H4 (cell line): ENCODE measurements at regions not wholly inside any gene's neighbourhood (a gene's known extent, or its start where the extent isn't known, plus 50 kb on each side); places are given as distances from the start of the nearest gene placed in this dataset.
"Not testable (repeated sequence)": the region's sequence is repeated elsewhere in the genome, so short reads cannot be mapped to it uniquely, and the experiment has no call there.

Experiments
- DNase-seq: peaks from one replicate; pipeline ENCODE4 v3.0.0-alpha.2; 2015; ENCODE audit warnings: low spot score

DNA sequence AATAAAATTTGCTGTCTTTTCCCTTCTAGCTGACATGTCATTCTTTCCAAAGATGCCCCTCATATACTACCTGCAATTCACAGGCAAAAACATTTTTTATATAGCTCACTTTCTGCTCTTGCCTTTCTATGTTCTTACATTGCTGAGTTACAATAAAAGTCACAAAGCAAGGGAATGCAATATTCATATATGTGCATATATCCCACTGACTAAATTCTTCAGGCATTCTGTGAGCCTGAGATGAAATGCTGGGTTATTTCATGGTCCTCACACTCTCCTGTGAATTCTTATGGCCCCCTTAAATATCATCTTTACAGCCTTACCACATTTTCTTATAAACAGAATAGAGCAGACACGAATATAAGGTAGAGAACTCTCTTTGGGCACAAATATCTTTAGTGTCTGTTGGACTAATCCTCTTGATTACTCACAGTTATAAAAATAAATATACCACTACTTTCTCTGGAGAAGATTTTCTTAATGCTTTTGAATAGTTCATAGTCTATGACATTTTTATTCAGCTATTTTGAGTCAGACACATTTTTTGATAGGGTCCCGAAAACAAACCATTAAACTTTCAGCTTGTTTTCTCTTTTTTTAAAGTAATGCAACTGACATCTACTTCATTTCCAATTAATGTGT is 84.1 kb upstream of the H2AZ1 start:
- no peak for DNase-seq

DNA sequence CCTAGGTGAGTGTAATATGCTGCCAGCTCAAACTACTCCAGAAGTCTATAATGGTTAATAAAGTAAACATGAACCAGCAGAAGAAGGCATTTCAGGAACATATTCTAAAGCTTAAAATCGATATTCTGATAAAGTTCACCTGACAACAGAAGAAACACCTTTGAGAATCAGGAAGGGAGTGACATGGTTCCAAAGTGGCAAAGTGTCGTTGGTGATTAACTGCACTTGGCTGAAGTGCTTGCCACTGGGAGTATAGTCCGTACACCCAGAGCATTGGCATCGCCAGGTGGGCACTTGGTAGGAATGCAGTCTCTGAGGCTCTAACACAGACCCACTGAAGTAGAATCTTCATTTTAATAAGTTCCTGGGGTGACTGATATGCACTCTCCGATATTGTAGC is 76.0 kb upstream of the H2AZ1 start:
- no peak for DNase-seq

DNA sequence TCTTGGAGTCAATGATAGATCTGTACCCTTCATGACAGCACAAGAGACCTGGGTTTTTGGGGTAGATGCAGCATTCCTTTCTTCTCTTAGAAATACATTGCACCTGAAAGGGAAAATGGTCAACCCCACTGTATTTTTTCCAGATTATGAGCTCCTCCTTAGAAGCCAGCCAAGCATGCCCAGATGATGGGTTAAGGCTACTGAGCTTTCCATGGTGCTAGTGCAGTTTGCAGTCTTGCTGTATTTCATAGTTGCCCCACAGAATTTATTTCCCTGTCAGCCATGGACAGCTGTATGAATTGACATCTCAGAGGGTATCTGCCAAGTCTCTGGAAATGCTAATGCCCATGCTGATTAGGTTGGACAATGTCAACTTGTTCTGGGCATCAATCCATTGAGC is 73.7 kb upstream of the H2AZ1 start:
- DNase-seq, result no peak

DNA sequence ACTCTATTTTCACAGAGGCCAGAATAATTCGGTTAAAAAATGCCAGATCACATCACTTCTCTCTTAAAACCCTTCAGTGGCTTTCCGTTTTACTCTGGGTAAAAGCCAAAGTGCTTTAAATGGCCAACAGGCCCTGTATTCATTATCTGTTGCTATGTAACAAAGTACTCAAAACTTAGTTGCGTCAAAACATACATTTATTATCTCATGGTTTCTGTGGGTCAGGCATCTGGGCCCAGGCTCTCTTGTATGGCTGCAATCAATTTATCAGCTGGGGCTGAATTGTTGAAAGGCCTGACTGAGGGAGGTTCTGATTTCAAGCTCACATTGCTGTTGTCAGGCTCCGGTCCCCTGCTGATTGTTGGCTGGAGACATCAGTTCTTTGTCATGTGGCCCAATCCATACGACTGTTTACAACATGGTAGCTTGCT is 72.7 kb upstream of the H2AZ1 start:
- no peak for DNase-seq

DNA sequence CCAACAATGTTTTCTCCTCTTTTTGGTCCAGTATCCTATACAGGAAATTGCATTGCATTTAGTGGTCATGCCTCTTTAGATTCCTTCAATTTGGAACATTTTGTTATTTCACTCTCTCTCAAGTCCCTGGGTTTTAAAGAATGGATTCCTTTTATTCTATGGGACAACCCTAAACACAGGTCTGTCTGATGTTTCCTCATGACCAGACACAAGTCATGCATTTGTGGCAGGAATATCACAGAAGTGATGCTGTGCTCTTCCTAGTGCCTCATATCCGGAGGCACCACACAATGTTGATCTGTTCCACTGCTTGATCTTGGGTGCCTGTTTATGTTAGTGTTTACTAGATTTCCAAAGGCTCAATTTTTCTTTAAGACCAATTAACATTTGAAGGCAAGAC is 69.7 kb upstream of the H2AZ1 start:
- DNase-seq, result no peak

DNA sequence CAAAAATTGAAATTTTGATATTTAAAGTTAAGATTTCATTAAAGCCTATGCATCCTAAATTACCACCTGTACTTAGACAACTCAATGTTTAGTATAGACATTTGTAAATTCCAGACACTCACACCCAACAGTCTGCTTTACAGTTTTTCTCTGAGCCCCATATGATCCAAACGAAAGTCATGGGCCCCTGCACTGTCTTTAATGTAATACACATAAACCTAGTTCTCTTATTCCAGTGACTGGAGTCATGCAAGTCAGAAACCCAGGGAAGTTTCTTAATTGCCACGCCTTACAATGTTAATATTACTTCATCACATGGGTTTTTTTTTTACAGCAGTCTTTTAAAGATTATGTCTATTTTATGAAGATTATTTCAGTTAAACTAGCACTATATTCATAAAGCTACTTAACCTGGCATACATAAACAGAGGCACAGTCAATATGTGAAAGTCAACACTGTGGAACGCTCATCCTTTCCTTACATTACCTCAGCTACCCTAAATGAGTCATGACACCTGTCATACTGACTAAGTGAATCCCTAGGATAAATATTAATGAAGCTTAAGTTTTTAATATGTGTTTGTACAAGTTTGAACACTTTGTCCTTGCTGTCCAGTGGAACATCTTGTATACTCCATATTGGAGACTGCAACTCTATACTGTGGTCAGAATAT is 67.7 kb upstream of the H2AZ1 start:
- DNase-seq, result no peak

DNA sequence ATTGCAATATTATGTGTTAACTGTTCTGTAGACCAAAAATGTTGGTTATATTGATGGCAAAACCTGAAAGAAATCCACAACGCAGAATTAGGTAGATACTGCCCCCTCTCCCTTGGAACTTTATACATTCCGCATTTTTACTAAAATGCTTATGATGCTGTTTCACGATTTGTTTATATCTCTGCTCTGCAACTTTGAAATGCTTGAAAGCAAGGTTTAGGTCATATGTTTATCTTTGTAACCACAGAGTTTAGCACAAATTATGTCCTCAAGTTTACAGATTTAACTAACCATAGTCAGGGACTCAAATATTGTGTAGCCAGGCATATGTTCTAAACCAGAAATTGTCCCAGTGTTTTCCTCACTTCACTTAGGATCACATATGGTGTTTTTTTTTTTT is 66.1 kb upstream of the H2AZ1 start:
- peak; percentile 88 for DNase-seq

DNA sequence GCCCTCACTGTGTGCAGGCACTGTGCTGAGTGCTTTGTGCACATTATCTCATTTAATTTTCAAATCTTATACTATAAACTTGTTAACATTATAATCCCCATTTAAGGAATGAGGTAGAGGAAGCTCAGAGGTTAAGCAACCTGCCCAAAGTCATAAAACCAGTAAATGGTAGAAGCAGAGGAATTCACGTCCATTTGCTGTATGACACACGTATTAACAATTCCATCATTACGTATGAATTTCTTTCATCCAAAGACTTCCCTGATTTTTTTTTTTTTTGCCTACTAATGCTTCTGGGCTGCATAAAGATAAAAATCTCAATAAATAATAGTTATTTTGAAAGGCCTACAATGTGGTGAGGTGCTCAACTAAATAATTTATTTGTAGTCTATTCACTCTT is 64.5 kb upstream of the H2AZ1 start:
- peak; percentile 18 for DNase-seq

DNA sequence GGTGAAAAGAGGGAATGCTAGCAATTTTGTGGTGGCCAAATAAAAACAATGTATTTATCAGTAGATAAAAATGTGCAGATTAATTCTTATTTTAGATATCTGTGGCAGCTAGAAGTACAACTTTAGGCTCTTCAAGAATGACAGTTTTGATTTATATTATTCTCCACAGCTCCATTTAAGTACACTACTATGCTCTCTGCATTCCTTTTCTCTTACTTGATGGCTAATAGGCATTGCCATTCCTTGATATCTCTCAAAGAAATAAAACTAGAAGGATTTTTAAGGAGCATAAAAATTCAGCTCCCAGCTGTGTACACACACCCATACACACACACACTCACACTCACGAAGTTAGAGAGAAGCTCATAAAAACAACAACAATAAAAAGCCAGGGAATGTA is 59.4 kb upstream of the H2AZ1 start:
- DNase-seq, result no peak

DNA sequence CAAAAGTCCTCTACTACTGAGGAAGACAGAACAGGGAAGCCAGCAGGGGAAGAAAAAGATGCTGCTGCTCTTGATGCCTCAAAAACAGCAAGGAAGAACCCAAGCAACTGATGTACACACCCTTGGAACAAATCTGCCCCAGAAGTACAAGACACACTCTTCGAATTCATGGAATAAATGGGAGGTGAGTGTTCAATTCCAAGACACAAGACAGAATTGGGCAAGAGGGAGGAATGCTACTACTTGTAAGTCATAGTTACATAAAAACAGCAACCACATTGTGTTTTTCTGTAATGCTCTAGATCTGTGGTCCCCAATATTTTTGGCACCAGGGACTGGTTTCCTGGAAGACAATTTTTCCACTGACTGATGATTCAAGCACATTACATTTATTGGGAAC is 58.0 kb upstream of the H2AZ1 start:
- DNase-seq, result no peak

DNA sequence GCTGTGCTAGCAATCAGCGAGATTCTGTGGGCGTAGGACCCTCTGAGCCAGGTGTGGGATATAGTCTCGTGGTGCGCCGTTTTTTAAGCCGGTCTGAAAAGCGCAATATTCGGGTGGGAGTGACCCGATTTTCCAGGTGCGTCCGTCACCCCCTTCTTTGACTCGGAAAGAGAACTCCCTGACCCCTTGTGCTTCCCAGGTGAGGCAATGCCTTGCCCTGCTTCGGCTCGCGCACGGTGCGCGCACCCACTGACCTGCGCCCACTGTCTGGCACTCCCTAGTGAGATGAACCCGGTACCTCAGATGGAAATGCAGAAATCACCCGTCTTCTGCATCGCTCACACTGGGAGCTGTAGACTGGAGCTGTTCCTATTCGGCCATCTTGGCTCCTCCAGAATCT is 56.1 kb upstream of the H2AZ1 start:
- DNase-seq, result not testable (repeated sequence)
